GM12873 (cell line): ENCODE measurements at regions not wholly inside any gene's neighbourhood (a gene's known extent, or its start where the extent isn't known, plus 50 kb on each side); places are given as distances from the start of the nearest gene placed in this dataset.

Experiments
- CTCF ChIP-seq: IDR thresholded peaks from 2 replicates; pipeline ENCODE4 v1.5.1; 2012; ENCODE audit warnings: low read depth, mild to moderate bottlenecking, moderate library complexity, low read length, control low read depth; ENCODE audit not compliant: insufficient read depth; ENCODE audit errors: missing control alignments

- no peak for TF ChIP-seq CTCF
Observed at GRCh38 chr6:12624142-12624837, 92.3 kb upstream of the PHACTR1 start.

GRCh38 chr6:12627053-12627452 is 89.5 kb upstream of the PHACTR1 start:
- no peak for TF ChIP-seq CTCF

- TF ChIP-seq CTCF, result no peak
Observed at GRCh38 chr6:12628327-12628726, 88.2 kb upstream of the PHACTR1 start.

DNA sequence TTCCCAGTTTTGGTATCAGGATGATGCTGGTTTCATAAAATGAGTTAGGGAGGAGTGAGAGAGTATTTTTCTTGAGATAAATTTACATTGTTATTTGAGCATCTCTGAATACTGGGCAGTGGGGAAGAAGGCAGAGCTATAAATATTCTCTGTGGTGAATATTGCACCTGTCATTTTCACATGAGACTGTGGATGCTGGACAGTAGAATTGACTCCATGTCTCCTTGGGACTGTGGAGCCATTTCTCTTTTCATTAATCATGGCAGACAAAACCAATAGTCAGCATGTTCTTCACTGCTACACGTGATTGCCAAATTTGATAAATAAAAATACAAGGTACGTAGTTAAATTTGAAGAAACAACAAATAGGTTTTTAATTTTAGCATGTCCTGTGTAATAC is 81.2 kb upstream of the PHACTR1 start:
- TF ChIP-seq CTCF, result no peak

- TF ChIP-seq CTCF, result no peak
Observed at GRCh38 chr6:12635813-12636212, 80.8 kb upstream of the PHACTR1 start.

GRCh38 chr6:12636336-12636735 is 80.2 kb upstream of the PHACTR1 start:
- peak; percentile 15 for TF ChIP-seq CTCF

GRCh38 chr6:12637960-12638641 is 78.5 kb upstream of the PHACTR1 start:
- TF ChIP-seq CTCF, result peak; percentile 85
